GM23248 (cell line): ENCODE measurements at regions not wholly inside any gene's neighbourhood (a gene's known extent, or its start where the extent isn't known, plus 50 kb on each side); places are given as distances from the start of the nearest gene placed in this dataset.

Experiments
- DNase-seq: peaks from one replicate; pipeline ENCODE4 v3.0.0-alpha.2; 2015
- H2AFZ ChIP-seq: fragments of 200-600 bp; sonication (generic); 2 replicates; pipeline ENCODE4 v1.6.1; 2016; ENCODE audit warnings: antibody characterized with exemption
- H3F3A ChIP-seq: fragments of 200-600 bp; sonication (generic); 2 replicates; pipeline ENCODE4 v1.6.1; 2016; ENCODE audit warnings: mild to moderate bottlenecking, antibody characterized with exemption, mixed run types; ENCODE audit not compliant: insufficient read depth
- H3K27ac ChIP-seq: fragments of 200-600 bp; sonication (generic); 2 replicates; pipeline ENCODE4 v1.5.1; 2016; ENCODE audit warnings: mild to moderate bottlenecking
- H3K27me3 ChIP-seq: fragments of 200-600 bp; sonication (generic); replicated peaks from 2 replicates; pipeline ENCODE4 v1.6.1; 2016; ENCODE audit warnings: mild to moderate bottlenecking; ENCODE audit not compliant: insufficient read depth
- H3K36me3 ChIP-seq: fragments of 200-600 bp; sonication (generic); 2 replicates; pipeline ENCODE4 v1.6.1; 2016; ENCODE audit warnings: low read depth, mild to moderate bottlenecking
- H3K4me1 ChIP-seq: fragments of 200-600 bp; sonication (generic); 2 replicates; pipeline ENCODE4 v1.6.1; 2016; ENCODE audit warnings: mild to moderate bottlenecking; ENCODE audit not compliant: insufficient read depth
- H3K4me2 ChIP-seq: fragments of 200-600 bp; sonication (generic); one replicate; pipeline ENCODE4 v1.6.1; 2016; ENCODE audit warnings: mild to moderate bottlenecking; ENCODE audit not compliant: unreplicated experiment
- H3K4me3 ChIP-seq: fragments of 200-600 bp; sonication (generic); 2 replicates; pipeline ENCODE4 v1.5.1; 2016; ENCODE audit warnings: mild to moderate bottlenecking
- H3K79me2 ChIP-seq: fragments of 200-600 bp; sonication (generic); 2 replicates; pipeline ENCODE4 v1.6.1; 2016; ENCODE audit warnings: mild to moderate bottlenecking; ENCODE audit not compliant: insufficient read depth
- H3K9ac ChIP-seq: fragments of 200-600 bp; sonication (generic); 2 replicates; pipeline ENCODE4 v1.6.1; 2016; ENCODE audit warnings: mild to moderate bottlenecking
- H3K9me2 ChIP-seq: fragments of 200-600 bp; sonication (generic); 2 replicates; pipeline ENCODE4 v1.6.1; 2016; ENCODE audit warnings: mixed run types, mild to moderate bottlenecking, moderate library complexity; ENCODE audit not compliant: insufficient read depth
- H3K9me3 ChIP-seq: fragments of 200-600 bp; sonication (generic); one replicate; pipeline ENCODE4 v1.6.1; 2017; ENCODE audit warnings: low read depth
- H4K20me1 ChIP-seq: fragments of 200-600 bp; sonication (generic); 2 replicates; pipeline ENCODE4 v1.6.0; 2016; ENCODE audit not compliant: insufficient read depth
- EZH2 ChIP-seq: fragments of 200-600 bp; sonication (generic); IDR thresholded peaks from 2 replicates; pipeline ENCODE4 v1.6.1; 2018; ENCODE audit warnings: antibody characterized with exemption, mild to moderate bottlenecking; ENCODE audit not compliant: insufficient read depth, poor library complexity, severe bottlenecking
- EZH2phosphoT487 ChIP-seq: fragments of 200-600 bp; sonication (generic); IDR thresholded peaks from 2 replicates; pipeline ENCODE4 v1.6.1; 2018; ENCODE audit warnings: antibody characterized with exemption, moderate library complexity, mild to moderate bottlenecking, low read depth; ENCODE audit not compliant: insufficient read depth
- WGBS, 2 experiments: methylation state at CpG; one replicate each; pipeline ENCODE4 v1.1.6; 2015 to 2017; ENCODE audit warnings: low lambda C conversion rate in 2 of 2, low coverage in 1 of 2; ENCODE audit errors: missing lambda C conversion rate in 2 of 2; 5-methylcytosine and 5-hydroxymethylcytosine counted together
- in situ Hi-C: fragments of 300-500 bp; cut with MboI; formaldehyde crosslinking; loops from 2 replicates; pipeline ENCODE4 v1.15.0; 2020

DNA sequence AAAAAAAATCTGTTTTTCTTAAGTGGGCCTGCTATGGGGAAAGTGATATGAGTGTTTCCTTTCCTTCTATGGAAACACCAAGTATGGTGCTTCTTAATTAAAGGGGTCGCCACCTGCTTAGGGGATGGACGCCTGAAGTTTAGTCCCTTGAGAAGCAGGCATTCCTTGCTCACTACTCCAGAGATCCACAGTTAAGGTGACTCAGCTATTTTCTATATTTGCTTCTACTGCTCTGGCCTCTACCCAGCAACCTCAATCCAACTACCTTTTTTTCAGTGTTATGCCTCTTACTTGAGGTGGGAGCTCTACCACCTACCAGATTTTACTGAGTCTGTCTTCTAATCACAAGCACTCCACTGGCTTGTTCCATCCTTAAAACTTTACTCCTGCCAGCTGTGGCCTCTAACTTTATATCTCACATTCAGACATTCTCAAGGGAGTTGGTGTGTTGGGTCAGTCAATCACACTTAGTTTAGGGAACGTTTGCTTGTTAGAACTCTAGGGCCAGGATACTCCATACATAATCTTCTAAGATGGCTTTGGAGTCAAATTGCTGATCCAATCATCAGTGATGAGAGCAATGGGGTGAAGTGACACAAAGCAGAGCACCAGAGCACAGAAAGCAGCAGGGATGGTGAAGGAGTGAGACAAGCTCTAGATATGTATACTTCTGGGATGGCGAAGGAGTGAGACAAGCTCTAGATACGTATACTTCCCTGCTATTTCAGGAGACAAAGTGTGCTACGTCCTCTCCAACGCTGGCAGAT, 708.1 kb downstream of the EFNA5 start:
- in situ Hi-C loops: no loop called here
- Histone ChIP-seq H3K4me3 (no peak overlapping the region), H3K9ac (no peak overlapping the region), H3K4me2 (no peak overlapping the region), H4K20me1 (no peaks in the 10 kb centered on the region), H2AFZ (no peak overlapping the region), H3K9me2 (no peaks in the 10 kb centered on the region), H3K27ac (no peak overlapping the region), H3K27me3 (no peaks in the 10 kb centered on the region), H3F3A (no peaks in the 10 kb centered on the region), H3K9me3 (no peaks in the 10 kb centered on the region), H3K4me1 (no peaks in the 10 kb centered on the region), H3K36me3 (no peaks in the 10 kb centered on the region), H3K79me2 (no peaks in the 10 kb centered on the region)
- 44 to 50% methylated on average over 7 of the region's 7 CpGs for WGBS, 2 experiments
- TF ChIP-seq EZH2phosphoT487 (no peak), EZH2 (no peak)
- DNase-seq: no peak

DNA sequence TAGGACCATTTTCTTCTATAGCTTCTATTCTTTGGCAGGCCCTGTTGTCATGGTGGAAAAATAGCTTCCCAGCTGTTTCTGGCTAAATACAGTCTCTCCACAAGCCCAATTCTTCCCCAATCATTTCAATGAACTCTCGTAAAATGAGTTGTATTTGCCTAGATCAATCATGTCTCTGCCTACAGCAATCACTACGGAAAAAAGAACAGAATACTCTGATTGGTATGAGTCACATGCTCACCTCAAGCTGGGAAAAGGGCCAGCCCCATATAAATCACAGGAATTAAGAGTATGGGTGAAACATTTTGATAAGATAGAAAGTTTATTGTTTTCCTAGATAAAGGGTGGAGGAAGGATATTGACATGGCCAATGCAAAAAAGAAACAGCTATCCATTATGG, 711.4 kb downstream of the EFNA5 start:
- H4K20me1 ChIP-seq: no peaks in the 10 kb centered on the region
- 48 to 49% methylated on average over 2 of the region's 2 CpGs for WGBS, 2 experiments
- H2AFZ ChIP-seq: no peak overlapping the region
- no peaks in the 10 kb centered on the region for H3F3A ChIP-seq
- no peaks in the 10 kb centered on the region for H3K36me3 ChIP-seq
- TF ChIP-seq EZH2 (no peak), EZH2phosphoT487 (no peak)
- H3K4me3 ChIP-seq: no peak overlapping the region
- no peaks in the 10 kb centered on the region for H3K9me3 ChIP-seq
- in situ Hi-C loops: no loop called here
- H3K27ac ChIP-seq: no peak overlapping the region
- no peak overlapping the region for H3K9ac ChIP-seq
- no peak for DNase-seq
- no peak overlapping the region for H3K4me2 ChIP-seq
- no peaks in the 10 kb centered on the region for H3K79me2 ChIP-seq
- no peaks in the 10 kb centered on the region for H3K27me3 ChIP-seq
- H3K4me1 ChIP-seq: no peaks in the 10 kb centered on the region
- no peaks in the 10 kb centered on the region for H3K9me2 ChIP-seq

DNA sequence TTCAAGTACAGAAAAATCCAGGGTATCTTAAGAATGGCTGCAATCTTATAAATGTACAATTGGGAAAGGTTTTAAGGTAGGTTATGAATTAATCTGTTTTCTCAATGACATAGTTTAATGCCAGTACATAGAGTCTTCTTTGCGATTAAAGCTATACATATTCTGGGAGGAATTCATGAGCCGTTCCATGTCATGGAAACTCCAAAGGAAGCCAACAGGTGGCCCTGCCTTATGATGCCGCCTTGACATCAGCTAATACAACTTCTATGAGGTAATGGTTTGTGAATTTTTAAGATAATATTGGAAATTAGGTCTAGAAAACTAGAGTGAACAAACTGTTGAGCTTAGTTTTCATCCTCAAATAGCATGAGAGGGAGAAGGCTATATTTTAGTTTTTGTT, 713.4 kb downstream of the EFNA5 start:
- H3K79me2 ChIP-seq: no peaks in the 10 kb centered on the region
- WGBS, 2 experiments: 60 to 63% methylated on average over 3 of the region's 3 CpGs
- H3K36me3 ChIP-seq: no peaks in the 10 kb centered on the region
- no peak overlapping the region for H3K4me2 ChIP-seq
- no peaks in the 10 kb centered on the region for H3K4me1 ChIP-seq
- H3K4me3 ChIP-seq: no peak overlapping the region
- no peaks in the 10 kb centered on the region for H3F3A ChIP-seq
- no peaks in the 10 kb centered on the region for H4K20me1 ChIP-seq
- no peaks in the 10 kb centered on the region for H3K27me3 ChIP-seq
- H2AFZ ChIP-seq: no peak overlapping the region
- H3K9me3 ChIP-seq: no peaks in the 10 kb centered on the region
- in situ Hi-C loops: no loop called here
- H3K27ac ChIP-seq: no peak overlapping the region
- DNase-seq: no peak
- TF ChIP-seq EZH2: no peak
- TF ChIP-seq EZH2phosphoT487: no peak
- no peaks in the 10 kb centered on the region for H3K9me2 ChIP-seq
- H3K9ac ChIP-seq: no peak overlapping the region

DNA sequence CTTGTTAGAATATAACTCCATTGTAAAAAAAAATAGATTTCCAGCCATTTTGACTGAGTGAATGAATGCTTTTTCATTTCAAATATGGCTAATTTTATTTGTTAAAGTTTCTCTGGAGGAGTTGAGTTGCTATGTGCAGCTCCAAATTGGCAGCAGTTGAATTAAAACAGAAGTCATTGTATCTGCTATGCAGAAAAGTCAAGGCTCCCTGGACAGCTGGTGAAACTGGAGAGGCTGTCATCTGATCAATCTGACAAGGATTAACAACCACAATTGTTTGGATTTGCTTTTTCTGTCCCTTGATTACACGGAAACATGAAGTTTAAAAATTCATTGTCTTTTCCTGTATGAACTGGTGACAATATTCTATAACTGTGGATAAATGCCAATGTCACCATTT, 713.9 kb downstream of the EFNA5 start:
- Histone ChIP-seq H2AFZ (no peak overlapping the region), H3K27me3 (no peaks in the 10 kb centered on the region), H3K4me2 (no peak overlapping the region), H3K27ac (no peak overlapping the region), H3K36me3 (no peaks in the 10 kb centered on the region), H3K9me2 (no peaks in the 10 kb centered on the region), H3K9ac (no peak overlapping the region), H3K4me3 (no peak overlapping the region), H4K20me1 (no peaks in the 10 kb centered on the region), H3F3A (no peaks in the 10 kb centered on the region), H3K4me1 (no peaks in the 10 kb centered on the region), H3K79me2 (no peaks in the 10 kb centered on the region), H3K9me3 (no peaks in the 10 kb centered on the region)
- 0% methylated on average over 1 of the region's 1 CpG for WGBS, 2 experiments
- in situ Hi-C loops: no loop called here
- no peak for DNase-seq
- TF ChIP-seq EZH2 (no peak), EZH2phosphoT487 (no peak)

DNA sequence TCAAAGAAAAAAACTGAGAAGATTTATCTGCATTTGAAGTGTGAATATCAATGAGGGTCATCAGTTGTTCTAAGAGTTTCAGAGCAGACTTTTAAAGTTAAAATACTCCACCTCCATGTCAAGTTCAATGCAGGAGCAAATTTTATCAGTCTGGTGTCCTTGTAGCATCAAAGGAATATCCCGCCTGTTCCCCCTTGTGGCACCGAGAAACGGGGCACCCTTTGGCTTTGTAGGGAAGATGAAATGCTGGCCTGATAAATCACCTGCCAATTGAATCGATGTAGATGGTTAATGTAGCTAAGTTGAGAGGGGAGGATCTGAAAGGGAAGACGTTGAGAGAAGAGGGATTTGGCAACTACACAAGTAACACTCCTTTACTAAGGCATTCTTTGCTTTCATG, 714.5 kb downstream of the EFNA5 start:
- H3K4me2 ChIP-seq: no peak overlapping the region
- no peak for TF ChIP-seq EZH2
- no peaks in the 10 kb centered on the region for H3K4me1 ChIP-seq
- WGBS, 2 experiments: 48 to 53% methylated on average over 5 of the region's 5 CpGs
- no peaks in the 10 kb centered on the region for H3F3A ChIP-seq
- no peaks in the 10 kb centered on the region for H3K9me3 ChIP-seq
- no peaks in the 10 kb centered on the region for H3K27me3 ChIP-seq
- no peak overlapping the region for H3K27ac ChIP-seq
- DNase-seq: no peak
- H3K9ac ChIP-seq: no peak overlapping the region
- no peaks in the 10 kb centered on the region for H3K9me2 ChIP-seq
- no peaks in the 10 kb centered on the region for H3K79me2 ChIP-seq
- no peak overlapping the region for H2AFZ ChIP-seq
- no peak overlapping the region for H3K4me3 ChIP-seq
- in situ Hi-C loops: no loop called here
- no peaks in the 10 kb centered on the region for H3K36me3 ChIP-seq
- H4K20me1 ChIP-seq: no peaks in the 10 kb centered on the region
